GM23338 (cell line): ENCODE measurements at regions not wholly inside any gene's neighbourhood (a gene's known extent, or its start where the extent isn't known, plus 50 kb on each side); places are given as distances from the start of the nearest gene placed in this dataset.

Experiments
- ATAC-seq: fragments of 200-7000 bp; cut with Tn5 transposase; 3 replicates; pipeline ENCODE4 v1.9.1; 2020
- DNase-seq: peaks from one replicate; pipeline ENCODE4 v3.0.0-alpha.2; 2015; ENCODE audit warnings: low spot score
- H2AFZ ChIP-seq: fragments of 200-600 bp; sonication (generic); 2 replicates; pipeline ENCODE4 v1.8.0; 2016; ENCODE audit warnings: antibody characterized with exemption, mild to moderate bottlenecking, moderate library complexity
- H3F3A ChIP-seq: fragments of 200-600 bp; sonication (generic); replicated peaks from 2 replicates; pipeline ENCODE4 v1.8.0; 2017; ENCODE audit warnings: antibody characterized with exemption, mixed run types, low read depth
- H3K27ac ChIP-seq: fragments of 200-600 bp; sonication (generic); 2 replicates; pipeline ENCODE4 v1.6.1; 2016; ENCODE audit warnings: low read depth
- H3K27me3 ChIP-seq: fragments of 200-600 bp; sonication (generic); 2 replicates; pipeline ENCODE4 v1.8.0; 2016; ENCODE audit warnings: mild to moderate bottlenecking, mixed run types, moderate library complexity; ENCODE audit not compliant: insufficient read depth
- H3K36me3 ChIP-seq: fragments of 200-600 bp; sonication (generic); 2 replicates; pipeline ENCODE4 v1.8.0; 2016; ENCODE audit warnings: mild to moderate bottlenecking; ENCODE audit not compliant: insufficient read depth
- H3K4me1 ChIP-seq: fragments of 200-600 bp; sonication (generic); 2 replicates; pipeline ENCODE4 v1.8.0; 2016; ENCODE audit warnings: mild to moderate bottlenecking, moderate library complexity; ENCODE audit not compliant: insufficient read depth
- H3K4me2 ChIP-seq: fragments of 200-600 bp; sonication (generic); 2 replicates; pipeline ENCODE4 v1.7.1; 2017; ENCODE audit warnings: mixed run types
- H3K4me3 ChIP-seq: fragments of 200-600 bp; sonication (generic); 2 replicates; pipeline ENCODE4 v1.6.1; 2016; ENCODE audit warnings: mixed run types
- H3K79me2 ChIP-seq: fragments of 200-600 bp; sonication (generic); replicated peaks from 2 replicates; pipeline ENCODE4 v1.8.0; 2017; ENCODE audit warnings: mild to moderate bottlenecking; ENCODE audit not compliant: insufficient read depth
- H3K9me2 ChIP-seq: fragments of 200-600 bp; sonication (generic); 2 replicates; pipeline ENCODE4 v1.8.0; 2017; ENCODE audit not compliant: insufficient read depth
- H4K20me1 ChIP-seq: fragments of 200-600 bp; sonication (generic); replicated peaks from 2 replicates; pipeline ENCODE4 v1.8.0; 2017; ENCODE audit warnings: mild to moderate bottlenecking; ENCODE audit not compliant: insufficient read depth
- H3K27ac Mint-ChIP-seq: 2 replicates; pipeline ENCODE4 v1.8.0; 2020; ENCODE audit warnings: inconsistent platforms, mild to moderate bottlenecking, moderate library complexity, mixed read lengths
- H3K27me3 Mint-ChIP-seq: 3 replicates; pipeline ENCODE4 v1.8.0; 2022; ENCODE audit warnings: low read depth, mild to moderate bottlenecking, moderate library complexity, mixed read lengths, inconsistent platforms; ENCODE audit not compliant: insufficient read depth, poor library complexity
- H3K36me3 Mint-ChIP-seq: 3 replicates; pipeline ENCODE4 v1.8.0; 2021; ENCODE audit warnings: low read depth, mild to moderate bottlenecking, inconsistent platforms, moderate library complexity, mixed read lengths
- H3K4me1 Mint-ChIP-seq: 3 replicates; pipeline ENCODE4 v1.8.0; 2020; ENCODE audit warnings: mild to moderate bottlenecking, inconsistent platforms, mixed read lengths
- H3K4me3 Mint-ChIP-seq: 3 replicates; pipeline ENCODE4 v1.8.0; 2021; ENCODE audit warnings: moderate library complexity, mild to moderate bottlenecking, inconsistent platforms, mixed read lengths
- H3K9me3 Mint-ChIP-seq: 3 replicates; pipeline ENCODE4 v1.8.0; 2020; ENCODE audit warnings: moderate library complexity, mild to moderate bottlenecking, inconsistent platforms, mixed read lengths
- CTCF ChIP-seq, 2 experiments: fragments of 200-600 bp in 1 of 2; sonication (generic) in 1 of 2; conservative IDR thresholded peaks; 2 replicates each; pipeline versions ENCODE4 v1.5.1 to v1.6.1; 2016 to 2017; ENCODE audit warnings: antibody characterized with exemption in 2 of 2, low read depth in 2 of 2, mild to moderate bottlenecking in 2 of 2, moderate library complexity in 1 of 2
- ETS1 ChIP-seq: IDR thresholded peaks from 2 replicates; pipeline ENCODE4 v1.6.1; 2016; ENCODE audit warnings: antibody characterized with exemption
- EZH2phosphoT487 ChIP-seq: fragments of 200-600 bp; sonication (generic); IDR thresholded peaks from one replicate; pipeline ENCODE4 v1.8.1; 2018; ENCODE audit warnings: antibody characterized with exemption; ENCODE audit not compliant: unreplicated experiment
- JUNB ChIP-seq: IDR thresholded peaks from one replicate; pipeline ENCODE4 v1.6.1; 2016; ENCODE audit warnings: antibody characterized with exemption; ENCODE audit not compliant: unreplicated experiment
- NANOG ChIP-seq: IDR thresholded peaks from 2 replicates; pipeline ENCODE4 v1.6.1; 2016; ENCODE audit warnings: antibody characterized with exemption, borderline replicate concordance
- POLR2AphosphoS5 ChIP-seq: IDR thresholded peaks from 2 replicates; pipeline ENCODE4 v1.6.1; 2016; ENCODE audit warnings: antibody characterized with exemption, low read depth
- TF ChIP-seq, protein P1 (sequence below): IDR thresholded peaks from one replicate; pipeline ENCODE4 v1.6.1; 2018; ENCODE audit warnings: antibody characterized with exemption; ENCODE audit not compliant: unreplicated experiment

- Histone ChIP-seq H3K4me2 (no peak overlapping the region), H3K36me3 (no peaks in the 10 kb centered on the region), H3K27ac (no peak overlapping the region), H4K20me1 (no peaks in the 10 kb centered on the region), H3K9me2 (peaks cover 3% of the 10 kb centered on the region; the same call in 1 of the 2 replicates), H3K4me3 (no peak overlapping the region), H2AFZ (no peak overlapping the region), H3K4me1 (no peaks in the 10 kb centered on the region), H3K27me3 (no peaks in the 10 kb centered on the region), H3F3A (no peaks in the 10 kb centered on the region), H3K79me2 (no peaks in the 10 kb centered on the region)
- peaks cover 2% of the 10 kb centered on the region for H3K27me3 Mint-ChIP-seq
- no peak overlapping the region for H3K4me3 Mint-ChIP-seq
- no peak for DNase-seq
- H3K36me3 Mint-ChIP-seq: no peaks in the 10 kb centered on the region; the same call in 2 of the 3 replicates
- no peak overlapping the region for H3K27ac Mint-ChIP-seq
- H3K9me3 Mint-ChIP-seq: peaks cover 6% of the 10 kb centered on the region; the same call in 2 of the 3 replicates
- no peaks in the 10 kb centered on the region for H3K4me1 Mint-ChIP-seq
- no peak for ATAC-seq
- TF ChIP-seq, protein P1, sequence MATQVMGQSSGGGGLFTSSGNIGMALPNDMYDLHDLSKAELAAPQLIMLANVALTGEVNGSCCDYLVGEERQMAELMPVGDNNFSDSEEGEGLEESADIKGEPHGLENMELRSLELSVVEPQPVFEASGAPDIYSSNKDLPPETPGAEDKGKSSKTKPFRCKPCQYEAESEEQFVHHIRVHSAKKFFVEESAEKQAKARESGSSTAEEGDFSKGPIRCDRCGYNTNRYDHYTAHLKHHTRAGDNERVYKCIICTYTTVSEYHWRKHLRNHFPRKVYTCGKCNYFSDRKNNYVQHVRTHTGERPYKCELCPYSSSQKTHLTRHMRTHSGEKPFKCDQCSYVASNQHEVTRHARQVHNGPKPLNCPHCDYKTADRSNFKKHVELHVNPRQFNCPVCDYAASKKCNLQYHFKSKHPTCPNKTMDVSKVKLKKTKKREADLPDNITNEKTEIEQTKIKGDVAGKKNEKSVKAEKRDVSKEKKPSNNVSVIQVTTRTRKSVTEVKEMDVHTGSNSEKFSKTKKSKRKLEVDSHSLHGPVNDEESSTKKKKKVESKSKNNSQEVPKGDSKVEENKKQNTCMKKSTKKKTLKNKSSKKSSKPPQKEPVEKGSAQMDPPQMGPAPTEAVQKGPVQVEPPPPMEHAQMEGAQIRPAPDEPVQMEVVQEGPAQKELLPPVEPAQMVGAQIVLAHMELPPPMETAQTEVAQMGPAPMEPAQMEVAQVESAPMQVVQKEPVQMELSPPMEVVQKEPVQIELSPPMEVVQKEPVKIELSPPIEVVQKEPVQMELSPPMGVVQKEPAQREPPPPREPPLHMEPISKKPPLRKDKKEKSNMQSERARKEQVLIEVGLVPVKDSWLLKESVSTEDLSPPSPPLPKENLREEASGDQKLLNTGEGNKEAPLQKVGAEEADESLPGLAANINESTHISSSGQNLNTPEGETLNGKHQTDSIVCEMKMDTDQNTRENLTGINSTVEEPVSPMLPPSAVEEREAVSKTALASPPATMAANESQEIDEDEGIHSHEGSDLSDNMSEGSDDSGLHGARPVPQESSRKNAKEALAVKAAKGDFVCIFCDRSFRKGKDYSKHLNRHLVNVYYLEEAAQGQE: no peak
- TF ChIP-seq ETS1: no peak
- TF ChIP-seq EZH2phosphoT487: no peak
- no peak for TF ChIP-seq NANOG
- no peak for TF ChIP-seq POLR2AphosphoS5
Measured at GRCh38 chr2:12331698-12332097, 385.0 kb upstream of the TRIB2 start.

DNA sequence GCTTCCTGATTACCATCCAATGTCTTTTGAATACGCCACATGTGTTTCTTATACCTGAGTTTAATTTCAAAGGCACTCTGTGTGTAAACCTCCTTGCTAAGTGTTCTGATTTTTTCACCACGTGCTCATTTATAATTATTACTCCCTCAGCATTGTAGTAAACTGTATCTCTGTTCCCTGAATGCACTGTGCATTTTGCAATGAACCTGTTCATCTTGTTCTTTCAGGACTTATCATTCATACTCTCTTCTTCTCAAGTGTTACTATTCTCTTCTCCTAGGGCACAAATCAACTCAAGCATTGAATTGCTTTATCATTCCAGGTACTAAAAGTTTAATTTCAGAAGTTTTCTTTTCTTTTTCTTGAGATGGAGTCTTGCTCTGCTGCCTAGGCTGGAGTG is 383.4 kb upstream of the TRIB2 start:
- no peak overlapping the region for H3K27ac ChIP-seq
- H3K9me3 Mint-ChIP-seq: peaks cover 6% of the 10 kb centered on the region; the same call in 2 of the 3 replicates

More for the DNA sequence above, 383.4 kb upstream of the TRIB2 start:
- no peaks in the 10 kb centered on the region for H3F3A ChIP-seq
- H3K79me2 ChIP-seq: no peaks in the 10 kb centered on the region
- Mint-ChIP-seq H3K4me1 (no peaks in the 10 kb centered on the region), H3K27ac (no peak overlapping the region), H3K4me3 (no peak overlapping the region), H3K27me3 (peaks cover 2% of the 10 kb centered on the region), H3K36me3 (no peaks in the 10 kb centered on the region; the same call in 2 of the 3 replicates)
- no peaks in the 10 kb centered on the region for H3K36me3 ChIP-seq
- H3K4me1 ChIP-seq: no peaks in the 10 kb centered on the region
- ATAC-seq (no peak), DNase-seq (no peak)
- no peaks in the 10 kb centered on the region for H4K20me1 ChIP-seq
- no peak overlapping the region for H2AFZ ChIP-seq
- H3K4me2 ChIP-seq: no peak overlapping the region
- no peaks in the 10 kb centered on the region for H3K27me3 ChIP-seq
- TF ChIP-seq CTCF (conservative IDR thresholded peaks at IDR 0.05; ENCODE audit: low read depth in 2 of 2): no peak
- TF ChIP-seq JUNB: no peak
- H3K9me2 ChIP-seq: peaks cover 8% of the 10 kb centered on the region; the same call in 1 of the 2 replicates
- H3K4me3 ChIP-seq: no peak overlapping the region
